ENCODE measurements at regions not wholly inside any gene's neighbourhood (a gene's known extent, or its start where the extent isn't known, plus 50 kb on each side); places are given as distances from the start of the nearest gene placed in this dataset.

- no peak for DNase-seq (ENCODE audit: low read depth)
Observed at GRCh38 chr21:27114111-27114510, 147.2 kb upstream of the ADAMTS5 start.

GRCh38 chr21:27112186-27112585 lies 145.3 kb upstream of the ADAMTS5 start:
- DNase-seq (ENCODE audit: low read depth) = no peak

GRCh38 chr21:27110956-27111355 lies 144.1 kb upstream of the ADAMTS5 start:
- no peak for DNase-seq (ENCODE audit: low read depth)

GRCh38 chr21:27108701-27109100 lies 141.8 kb upstream of the ADAMTS5 start:
- DNase-seq (ENCODE audit: low read depth) = no peak

GRCh38 chr21:27108228-27108627 lies 141.3 kb upstream of the ADAMTS5 start:
- DNase-seq (ENCODE audit: low read depth) = no peak

GRCh38 chr21:27104846-27105431 lies 138.1 kb upstream of the ADAMTS5 start:
- DNase-seq (ENCODE audit: low read depth) = no peak

- DNase-seq (ENCODE audit: low read depth) = no peak
Observed at GRCh38 chr21:27103768-27104167, 136.9 kb upstream of the ADAMTS5 start.

GRCh38 chr21:27101523-27101922 lies 134.6 kb upstream of the ADAMTS5 start:
- DNase-seq (ENCODE audit: low read depth) = no peak

- DNase-seq (ENCODE audit: low read depth) = no peak
Observed at GRCh38 chr21:27094184-27094948, 127.5 kb upstream of the ADAMTS5 start.

- DNase-seq (ENCODE audit: low read depth) = no peak
Observed at GRCh38 chr21:27086630-27087029, 119.7 kb upstream of the ADAMTS5 start.

GRCh38 chr21:27086186-27086585 lies 119.3 kb upstream of the ADAMTS5 start:
- DNase-seq (ENCODE audit: low read depth) = no peak

- DNase-seq (ENCODE audit: low read depth) = no peak
Observed at GRCh38 chr21:27085387-27085786, 118.5 kb upstream of the ADAMTS5 start.

GRCh38 chr21:27083144-27083543 lies 116.3 kb upstream of the ADAMTS5 start:
- no peak for DNase-seq (ENCODE audit: low read depth)

GRCh38 chr21:27082431-27083010 lies 115.6 kb upstream of the ADAMTS5 start:
- no peak for DNase-seq (ENCODE audit: low read depth)

- no peak for DNase-seq (ENCODE audit: low read depth)
Observed at GRCh38 chr21:27079636-27080240, 112.8 kb upstream of the ADAMTS5 start.

- no peak for DNase-seq (ENCODE audit: low read depth)
Observed at GRCh38 chr21:27078915-27079314, 112.0 kb upstream of the ADAMTS5 start.

- no peak for DNase-seq (ENCODE audit: low read depth)
Observed at GRCh38 chr21:27077501-27077900, 110.6 kb upstream of the ADAMTS5 start.

- no peak for DNase-seq (ENCODE audit: low read depth)
Observed at GRCh38 chr21:27076025-27076424, 109.1 kb upstream of the ADAMTS5 start.

- no peak for DNase-seq (ENCODE audit: low read depth)
Observed at GRCh38 chr21:27070861-27071670, 104.2 kb upstream of the ADAMTS5 start.

GRCh38 chr21:27068811-27069210 lies 101.9 kb upstream of the ADAMTS5 start:
- no peak for DNase-seq (ENCODE audit: low read depth)

GRCh38 chr21:27067226-27067625 lies 100.3 kb upstream of the ADAMTS5 start:
- no peak for DNase-seq (ENCODE audit: low read depth)

GRCh38 chr21:27062443-27062842 lies 95.6 kb upstream of the ADAMTS5 start:
- DNase-seq (ENCODE audit: low read depth) = no peak

All from activated T-cell treated with anti-CD3 and anti-CD28 coated beads for 1 hour (primary cell).